ENCODE measurements at regions not wholly inside any gene's neighbourhood (a gene's known extent, or its start where the extent isn't known, plus 50 kb on each side); places are given as distances from the start of the nearest gene placed in this dataset.

DNA sequence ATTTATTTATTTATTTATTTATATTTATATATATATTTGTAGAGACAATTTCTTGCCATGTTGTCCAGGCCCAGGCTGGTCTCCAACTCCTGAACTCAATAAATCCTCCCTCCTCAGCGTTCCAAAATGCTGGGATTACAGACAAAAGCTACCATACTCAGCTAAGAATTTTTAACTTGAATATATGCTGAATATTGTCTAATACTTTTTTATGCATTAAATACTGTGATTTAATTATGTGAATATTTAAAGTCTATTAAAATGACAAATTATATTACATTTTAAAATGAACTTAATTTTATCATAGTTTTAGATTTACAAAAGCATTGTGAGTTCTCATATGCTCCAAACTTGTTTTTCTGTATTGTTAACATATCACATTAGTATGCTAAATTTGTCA, 1022.4 kb downstream of the GRIK2 start:
- H3K9ac ChIP-seq (ENCODE audit: insufficient read depth, low read depth, low read length): no peak overlapping the region
- no peak overlapping the region for H3K4me3 ChIP-seq (replicated peaks in 1 of 3; ENCODE audit: insufficient read depth in 1 of 3, low read depth in 2 of 3, low read length in 3 of 3)
- H2AFZ ChIP-seq (ENCODE audit: low read length): no peak overlapping the region
- TF ChIP-seq HNF1B (CRISPR knock-in tag; IDR thresholded peaks at IDR 0.05) (no peak), DRAP1 (CRISPR knock-in tag; IDR thresholded peaks at IDR 0.05) (no peak), ZNF20 (CRISPR knock-in tag; IDR thresholded peaks at IDR 0.05) (no peak), ZNF672 (CRISPR knock-in tag; IDR thresholded peaks at IDR 0.05) (no peak), ZNF496 (CRISPR knock-in tag; IDR thresholded peaks at IDR 0.05; ENCODE audit: insufficient replicate concordance) (no peak), LBX2 (CRISPR knock-in tag; IDR thresholded peaks at IDR 0.05; ENCODE audit: borderline replicate concordance) (no peak), ZNF451 (CRISPR knock-in tag; IDR thresholded peaks at IDR 0.05) (no peak), ESRRA (CRISPR knock-in tag; IDR thresholded peaks at IDR 0.05; ENCODE audit: low read depth) (no peak)
- TF ChIP-seq, protein P1, sequence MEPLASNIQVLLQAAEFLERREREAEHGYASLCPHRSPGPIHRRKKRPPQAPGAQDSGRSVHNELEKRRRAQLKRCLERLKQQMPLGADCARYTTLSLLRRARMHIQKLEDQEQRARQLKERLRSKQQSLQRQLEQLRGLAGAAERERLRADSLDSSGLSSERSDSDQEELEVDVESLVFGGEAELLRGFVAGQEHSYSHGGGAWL (CRISPR knock-in tag; IDR thresholded peaks at IDR 0.05): no peak
- H3K27ac ChIP-seq (ENCODE audit: extremely low read length, insufficient read depth, low read length): no peak overlapping the region
- peaks cover 11% of the 10 kb centered on the region; the same call in 1 of the 2 replicates for H3K9me3 ChIP-seq (ENCODE audit: low read length)
- DNase-seq (ENCODE audit: low spot score) (no peak), ATAC-seq (no peak), FAIRE-seq (no peak)
- no peaks in the 10 kb centered on the region for H3K27me3 ChIP-seq (ENCODE audit: control insufficient read depth in 1 of 2, insufficient read depth in 2 of 2, low read length in 2 of 2)
- H3K36me3 ChIP-seq (replicated peaks in 1 of 2; ENCODE audit: control insufficient read depth in 1 of 2, insufficient read depth in 2 of 2, low read length in 2 of 2): no peaks in the 10 kb centered on the region
- CTCF ChIA-PET (ENCODE audit: low intra/inter-chr PET ratio, low total read pairs): no interaction called here
- no peaks in the 10 kb centered on the region for H3K4me1 ChIP-seq (ENCODE audit: insufficient read depth, low read length)
- no peaks in the 10 kb centered on the region for H4K20me1 ChIP-seq (ENCODE audit: insufficient read depth, low read length)
- POLR2A ChIA-PET: no interaction called here
- H3K4me2 ChIP-seq (ENCODE audit: low read depth, low read length): no peak overlapping the region
- no TSS peak for BruUV-seq (replicated peaks)
- 3% methylated on average over 1 of the region's 1 CpG for WGBS (ENCODE audit: low lambda C conversion rate)
- in situ Hi-C loops (cut with HindIII; ENCODE audit: extremely low pct_ligation_motif_present, low pct_unique_long_range_greater_than_20kb): no loop called here
- no peaks in the 10 kb centered on the region for H3K79me2 ChIP-seq (ENCODE audit: insufficient read depth, low read length)
- intact Hi-C loops (cut with micrococcal nuclease; ENCODE audit: unreplicated experiment): no loop called here

Measured in HepG2 (cell line).